ENCODE measurements at regions not wholly inside any gene's neighbourhood (a gene's known extent, or its start where the extent isn't known, plus 50 kb on each side); places are given as distances from the start of the nearest gene placed in this dataset.
A peak's percentile ranks its signal among the peaks of the same experiment; 100 is the strongest.

- DNase-seq (no peak), ATAC-seq (replicated peaks in 1 of 4) (no peak)
- Mint-ChIP-seq H3K36me3 (no peaks in the 10 kb centered on the region), H3K4me1 (no peaks in the 10 kb centered on the region), H3K27me3 (peaks cover 5 to 9% of the 10 kb centered on the region in 2 donors), H3K4me3 (no peak overlapping the region), H3K27ac (no peak overlapping the region), H3K9me3 (peaks cover 0 to under 1% (median 0%) of the 10 kb centered on the region in 3 donors)
- Histone ChIP-seq H3K4me3 (ENCODE audit: control insufficient read depth in 1 of 2, extremely low read depth in 1 of 2, low read length in 1 of 2) (no peak overlapping the region), H3K36me3 (ENCODE audit: control insufficient read depth in 2 of 2, extremely low read depth in 1 of 2, insufficient read depth in 1 of 2, low read length in 1 of 2) (no peaks in the 10 kb centered on the region), H3K4me1 (ENCODE audit: control insufficient read depth in 1 of 2, extremely low read depth in 1 of 2, insufficient read depth in 2 of 2, low read length in 2 of 2) (no peaks in the 10 kb centered on the region), H3K9me3 (no peaks in the 10 kb centered on the region), H3K27ac (ENCODE audit: low read length) (no peak overlapping the region), H3K27me3 (replicated peaks in 1 of 2; ENCODE audit: control insufficient read depth in 2 of 2, extremely low read depth in 1 of 2, insufficient read depth in 2 of 2, low read length in 1 of 2) (peaks cover 0 to 10% of the 10 kb centered on the region in 2 experiments)
- ChIA-PET POLR2A (no interaction called here), CTCF (no interaction called here)
- WGBS (ENCODE audit: insufficient coverage): 81% methylated on average over 7 of the region's 16 CpGs
Observed at GRCh38 chr10:130742941-130743675, 568.4 kb downstream of the TCERG1L start.

- DNase-seq (no peak), ATAC-seq (replicated peaks in 1 of 4) (no peak)
- no peaks in the 10 kb centered on the region for H3K36me3 Mint-ChIP-seq
- ChIA-PET POLR2A (no interaction called here), CTCF (no interaction called here)
- H3K27ac Mint-ChIP-seq: no peak overlapping the region
- H3K4me1 Mint-ChIP-seq: no peaks in the 10 kb centered on the region
- no peak overlapping the region for H3K4me3 ChIP-seq (ENCODE audit: control insufficient read depth in 1 of 2, extremely low read depth in 1 of 2, low read length in 1 of 2)
- H3K27me3 ChIP-seq (replicated peaks in 1 of 2; ENCODE audit: control insufficient read depth in 2 of 2, extremely low read depth in 1 of 2, insufficient read depth in 2 of 2, low read length in 1 of 2): peaks cover 0 to 6% of the 10 kb centered on the region in 2 experiments
- no peaks in the 10 kb centered on the region for H3K4me1 ChIP-seq (ENCODE audit: control insufficient read depth in 1 of 2, extremely low read depth in 1 of 2, insufficient read depth in 2 of 2, low read length in 2 of 2)
- H3K9me3 ChIP-seq: no peaks in the 10 kb centered on the region
- H3K27ac ChIP-seq (ENCODE audit: low read length): no peak overlapping the region
- no peaks in the 10 kb centered on the region for H3K36me3 ChIP-seq (ENCODE audit: control insufficient read depth in 2 of 2, extremely low read depth in 1 of 2, insufficient read depth in 1 of 2, low read length in 1 of 2)
- 76% methylated on average over 7 of the region's 10 CpGs for WGBS (ENCODE audit: insufficient coverage)
- H3K27me3 Mint-ChIP-seq: peaks cover 5 to 9% of the 10 kb centered on the region in 2 donors
- H3K9me3 Mint-ChIP-seq: no peaks in the 10 kb centered on the region
- H3K4me3 Mint-ChIP-seq: no peak overlapping the region
Observed at GRCh38 chr10:130743751-130744271, 567.7 kb downstream of the TCERG1L start.

GRCh38 chr10:130744631-130745030 is 566.9 kb downstream of the TCERG1L start:
- no peaks in the 10 kb centered on the region for H3K9me3 ChIP-seq
- no peaks in the 10 kb centered on the region for H3K9me3 Mint-ChIP-seq
- DNase-seq (no peak), ATAC-seq (replicated peaks in 1 of 4) (no peak)
- H3K36me3 ChIP-seq (ENCODE audit: control insufficient read depth in 2 of 2, extremely low read depth in 1 of 2, insufficient read depth in 1 of 2, low read length in 1 of 2): no peaks in the 10 kb centered on the region
- peaks cover 5 to 9% of the 10 kb centered on the region in 2 donors for H3K27me3 Mint-ChIP-seq
- H3K4me1 Mint-ChIP-seq: no peaks in the 10 kb centered on the region
- H3K27me3 ChIP-seq (replicated peaks in 1 of 2; ENCODE audit: control insufficient read depth in 2 of 2, extremely low read depth in 1 of 2, insufficient read depth in 2 of 2, low read length in 1 of 2): peaks cover 0 to 6% of the 10 kb centered on the region in 2 experiments
- H3K4me3 Mint-ChIP-seq: no peak overlapping the region
- no peak overlapping the region for H3K4me3 ChIP-seq (ENCODE audit: control insufficient read depth in 1 of 2, extremely low read depth in 1 of 2, low read length in 1 of 2)
- ChIA-PET CTCF (no interaction called here), POLR2A (no interaction called here)
- no peaks in the 10 kb centered on the region for H3K4me1 ChIP-seq (ENCODE audit: control insufficient read depth in 1 of 2, extremely low read depth in 1 of 2, insufficient read depth in 2 of 2, low read length in 2 of 2)
- no peaks in the 10 kb centered on the region for H3K36me3 Mint-ChIP-seq
- 71% methylated on average over 4 of the region's 8 CpGs for WGBS (ENCODE audit: insufficient coverage)
- H3K27ac ChIP-seq (ENCODE audit: low read length): no peak overlapping the region
- H3K27ac Mint-ChIP-seq: no peak overlapping the region

- no peak overlapping the region for H3K27ac ChIP-seq (ENCODE audit: low read length)
- ChIA-PET CTCF (no interaction called here), POLR2A (no interaction called here)
- Mint-ChIP-seq H3K4me3 (no peak overlapping the region), H3K27me3 (peaks cover 9 to 11% of the 10 kb centered on the region in 2 donors), H3K4me1 (no peaks in the 10 kb centered on the region), H3K36me3 (no peaks in the 10 kb centered on the region), H3K27ac (no peak overlapping the region), H3K9me3 (no peaks in the 10 kb centered on the region)
- H3K36me3 ChIP-seq (ENCODE audit: control insufficient read depth in 2 of 2, extremely low read depth in 1 of 2, insufficient read depth in 1 of 2, low read length in 1 of 2): no peaks in the 10 kb centered on the region
- ATAC-seq (replicated peaks in 1 of 4) (no peak), DNase-seq (no peak)
- WGBS (ENCODE audit: insufficient coverage): 65% methylated on average over 4 of the region's 5 CpGs
- H3K27me3 ChIP-seq (replicated peaks in 1 of 2; ENCODE audit: control insufficient read depth in 2 of 2, extremely low read depth in 1 of 2, insufficient read depth in 2 of 2, low read length in 1 of 2): peaks cover 0 to 11% of the 10 kb centered on the region in 2 experiments
- no peaks in the 10 kb centered on the region for H3K4me1 ChIP-seq (ENCODE audit: control insufficient read depth in 1 of 2, extremely low read depth in 1 of 2, insufficient read depth in 2 of 2, low read length in 2 of 2)
- no peak overlapping the region for H3K4me3 ChIP-seq (ENCODE audit: control insufficient read depth in 1 of 2, extremely low read depth in 1 of 2, low read length in 1 of 2)
- H3K9me3 ChIP-seq: no peaks in the 10 kb centered on the region
Observed at GRCh38 chr10:130745251-130745650, 566.3 kb downstream of the TCERG1L start.

GRCh38 chr10:130745821-130746220 is 565.7 kb downstream of the TCERG1L start:
- H3K27ac Mint-ChIP-seq: no peak overlapping the region
- H3K4me3 Mint-ChIP-seq: no peak overlapping the region
- DNase-seq (no peak), ATAC-seq (replicated peaks in 1 of 4) (no peak)
- no peak overlapping the region for H3K4me3 ChIP-seq (ENCODE audit: control insufficient read depth in 1 of 2, extremely low read depth in 1 of 2, low read length in 1 of 2)
- ChIA-PET POLR2A (no interaction called here), CTCF (no interaction called here)
- no peaks in the 10 kb centered on the region for H3K4me1 Mint-ChIP-seq
- H3K4me1 ChIP-seq (ENCODE audit: control insufficient read depth in 1 of 2, extremely low read depth in 1 of 2, insufficient read depth in 2 of 2, low read length in 2 of 2): no peaks in the 10 kb centered on the region
- no peaks in the 10 kb centered on the region for H3K36me3 ChIP-seq (ENCODE audit: control insufficient read depth in 2 of 2, extremely low read depth in 1 of 2, insufficient read depth in 1 of 2, low read length in 1 of 2)
- H3K9me3 Mint-ChIP-seq: no peaks in the 10 kb centered on the region
- peaks cover 0 to 13% of the 10 kb centered on the region in 2 experiments for H3K27me3 ChIP-seq (replicated peaks in 1 of 2; ENCODE audit: control insufficient read depth in 2 of 2, extremely low read depth in 1 of 2, insufficient read depth in 2 of 2, low read length in 1 of 2)
- WGBS (ENCODE audit: insufficient coverage): 59% methylated on average over 6 of the region's 7 CpGs
- no peaks in the 10 kb centered on the region for H3K9me3 ChIP-seq
- H3K27me3 Mint-ChIP-seq: peaks cover 9 to 11% of the 10 kb centered on the region in 2 donors
- H3K27ac ChIP-seq (ENCODE audit: low read length): no peak overlapping the region
- no peaks in the 10 kb centered on the region for H3K36me3 Mint-ChIP-seq

- Histone ChIP-seq H3K9me3 (no peaks in the 10 kb centered on the region), H3K27ac (ENCODE audit: low read length) (no peak overlapping the region), H3K36me3 (ENCODE audit: control insufficient read depth in 2 of 2, extremely low read depth in 1 of 2, insufficient read depth in 1 of 2, low read length in 1 of 2) (no peaks in the 10 kb centered on the region), H3K4me1 (ENCODE audit: control insufficient read depth in 1 of 2, extremely low read depth in 1 of 2, insufficient read depth in 2 of 2, low read length in 2 of 2) (no peaks in the 10 kb centered on the region), H3K4me3 (ENCODE audit: control insufficient read depth in 1 of 2, extremely low read depth in 1 of 2, low read length in 1 of 2) (no peak overlapping the region), H3K27me3 (replicated peaks in 1 of 2; ENCODE audit: control insufficient read depth in 2 of 2, extremely low read depth in 1 of 2, insufficient read depth in 2 of 2, low read length in 1 of 2) (peaks cover 0 to 15% of the 10 kb centered on the region in 2 experiments)
- no peak overlapping the region for H3K27ac Mint-ChIP-seq
- H3K36me3 Mint-ChIP-seq: no peaks in the 10 kb centered on the region
- no peak for ATAC-seq (replicated peaks in 1 of 4)
- peaks cover 9 to 11% of the 10 kb centered on the region in 2 donors for H3K27me3 Mint-ChIP-seq
- no peak overlapping the region for H3K4me3 Mint-ChIP-seq
- CTCF ChIA-PET: interaction anchor here in 1 of 2 donors (1.1 kb wide), 1 partner anchor 27 kb away, joined by 3 read pairs; no protein-coding TSS in a partner anchor
- H3K4me1 Mint-ChIP-seq: no peaks in the 10 kb centered on the region
- DNase-seq: peak in 1 of 35 experiments; percentile 2
- POLR2A ChIA-PET: no interaction called here
- no peaks in the 10 kb centered on the region for H3K9me3 Mint-ChIP-seq
- WGBS (ENCODE audit: insufficient coverage): 74% methylated on average over 3 of the region's 5 CpGs
Observed at GRCh38 chr10:130746311-130746710, 565.2 kb downstream of the TCERG1L start.

Data from T-cell (primary cell).